ENCODE measurements at regions not wholly inside any gene's neighbourhood (a gene's known extent, or its start where the extent isn't known, plus 50 kb on each side); places are given as distances from the start of the nearest gene placed in this dataset.

DNA sequence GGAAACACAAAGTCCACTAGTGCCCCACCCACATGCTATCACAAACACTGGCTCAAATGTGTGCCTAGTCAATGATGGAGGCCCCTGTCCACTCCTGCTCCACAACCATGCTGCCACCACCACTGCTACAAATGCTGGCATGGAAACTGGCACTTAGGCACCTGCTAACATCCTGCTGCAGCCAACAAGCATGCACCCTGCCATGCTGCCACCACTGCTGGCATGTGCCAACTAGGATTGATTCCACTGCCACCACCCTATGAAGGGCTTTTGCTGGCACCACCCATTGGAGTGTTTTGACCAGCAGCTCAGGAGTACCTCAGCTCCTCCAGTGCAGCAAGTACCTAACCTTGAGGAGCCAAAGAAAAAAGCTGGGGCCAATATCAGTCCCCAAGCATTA lies 236.6 kb downstream of the CCDC59 start:
- TF ChIP-seq POLR2A (IDR thresholded peaks at IDR 0.05) (no peak), EP300 (IDR thresholded peaks at IDR 0.05) (no peak)
- TF ChIP-seq, protein P1, sequence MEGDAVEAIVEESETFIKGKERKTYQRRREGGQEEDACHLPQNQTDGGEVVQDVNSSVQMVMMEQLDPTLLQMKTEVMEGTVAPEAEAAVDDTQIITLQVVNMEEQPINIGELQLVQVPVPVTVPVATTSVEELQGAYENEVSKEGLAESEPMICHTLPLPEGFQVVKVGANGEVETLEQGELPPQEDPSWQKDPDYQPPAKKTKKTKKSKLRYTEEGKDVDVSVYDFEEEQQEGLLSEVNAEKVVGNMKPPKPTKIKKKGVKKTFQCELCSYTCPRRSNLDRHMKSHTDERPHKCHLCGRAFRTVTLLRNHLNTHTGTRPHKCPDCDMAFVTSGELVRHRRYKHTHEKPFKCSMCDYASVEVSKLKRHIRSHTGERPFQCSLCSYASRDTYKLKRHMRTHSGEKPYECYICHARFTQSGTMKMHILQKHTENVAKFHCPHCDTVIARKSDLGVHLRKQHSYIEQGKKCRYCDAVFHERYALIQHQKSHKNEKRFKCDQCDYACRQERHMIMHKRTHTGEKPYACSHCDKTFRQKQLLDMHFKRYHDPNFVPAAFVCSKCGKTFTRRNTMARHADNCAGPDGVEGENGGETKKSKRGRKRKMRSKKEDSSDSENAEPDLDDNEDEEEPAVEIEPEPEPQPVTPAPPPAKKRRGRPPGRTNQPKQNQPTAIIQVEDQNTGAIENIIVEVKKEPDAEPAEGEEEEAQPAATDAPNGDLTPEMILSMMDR (IDR thresholded peaks at IDR 0.05) = no peak
- no peak for DNase-seq (ENCODE audit: low spot score in 2 of 2)
- Histone ChIP-seq H3K27ac (no peak overlapping the region), H3K4me3 (no peak overlapping the region), H3K9me3 (peaks cover 0 to 10% (median 0%) of the 10 kb centered on the region in 4 donors), H3K27me3 (no peaks in the 10 kb centered on the region), H3K4me1 (no peaks in the 10 kb centered on the region), H3K36me3 (no peaks in the 10 kb centered on the region)

DNA sequence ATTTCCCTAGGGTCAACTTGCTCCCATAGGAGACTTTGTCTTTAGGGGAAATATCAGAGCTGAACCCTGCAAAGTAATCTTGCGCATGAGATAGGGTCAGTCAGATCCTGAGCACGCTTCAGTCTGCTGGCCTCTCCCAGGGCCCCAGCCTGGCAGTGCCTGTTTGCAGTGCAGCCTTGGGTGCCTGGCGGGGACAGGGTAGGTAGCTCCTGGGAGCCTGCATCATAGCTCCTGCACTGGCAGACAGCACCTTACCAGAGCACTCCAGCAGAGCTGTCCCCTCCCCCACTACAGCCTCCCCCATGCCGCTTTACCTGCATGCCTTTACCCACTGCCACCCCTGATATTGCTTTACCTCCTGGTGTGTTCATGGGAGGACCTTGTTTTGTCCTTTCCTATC lies 237.3 kb downstream of the CCDC59 start:
- WGBS, 2 donors = 73 to 91% methylated on average over 3 to 4 of the region's 4 CpGs
- Histone ChIP-seq H3K27me3 (no peaks in the 10 kb centered on the region), H3K27ac (no peak overlapping the region), H3K4me3 (no peak overlapping the region), H3K36me3 (no peaks in the 10 kb centered on the region), H3K4me1 (no peaks in the 10 kb centered on the region), H3K9me3 (peaks cover 0 to 8% (median 0%) of the 10 kb centered on the region in 4 donors)
- no peak for TF ChIP-seq EP300 (IDR thresholded peaks at IDR 0.05)
- TF ChIP-seq, protein P1 (IDR thresholded peaks at IDR 0.05) = no peak
- TF ChIP-seq POLR2A (IDR thresholded peaks at IDR 0.05) = no peak
- no peak for DNase-seq (ENCODE audit: low spot score in 2 of 2)

DNA sequence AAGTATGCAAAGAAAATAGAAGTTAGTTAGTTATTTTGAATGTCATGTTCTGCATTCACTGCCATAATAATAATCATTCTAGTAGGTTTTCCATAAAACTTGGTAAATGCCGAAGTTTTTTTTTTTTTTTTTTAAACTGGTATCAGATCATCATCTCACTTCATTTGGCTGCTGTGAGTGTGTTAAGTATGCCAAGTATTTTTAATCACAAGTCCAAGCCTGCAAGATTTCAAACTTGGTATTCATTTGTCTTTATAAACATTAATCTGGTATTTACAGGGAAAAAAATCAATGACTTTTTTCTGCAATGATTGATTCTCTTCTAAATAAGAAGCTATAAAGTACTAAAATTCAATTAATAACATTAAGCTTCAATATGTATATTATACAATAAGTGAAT lies 248.9 kb downstream of the CCDC59 start:
- DNase-seq (ENCODE audit: low spot score in 2 of 2) = no peak
- TF ChIP-seq EP300 (IDR thresholded peaks at IDR 0.05) (no peak), POLR2A (IDR thresholded peaks at IDR 0.05) (no peak)
- TF ChIP-seq, protein P1 (IDR thresholded peaks at IDR 0.05) = no peak
- 82 to 86% methylated on average over 1 of the region's 1 CpG for WGBS, 2 donors
- Histone ChIP-seq H3K4me3 (no peak overlapping the region), H3K9me3 (no peaks in the 10 kb centered on the region), H3K36me3 (no peaks in the 10 kb centered on the region), H3K27me3 (no peaks in the 10 kb centered on the region), H3K27ac (no peak overlapping the region), H3K4me1 (no peaks in the 10 kb centered on the region)

DNA sequence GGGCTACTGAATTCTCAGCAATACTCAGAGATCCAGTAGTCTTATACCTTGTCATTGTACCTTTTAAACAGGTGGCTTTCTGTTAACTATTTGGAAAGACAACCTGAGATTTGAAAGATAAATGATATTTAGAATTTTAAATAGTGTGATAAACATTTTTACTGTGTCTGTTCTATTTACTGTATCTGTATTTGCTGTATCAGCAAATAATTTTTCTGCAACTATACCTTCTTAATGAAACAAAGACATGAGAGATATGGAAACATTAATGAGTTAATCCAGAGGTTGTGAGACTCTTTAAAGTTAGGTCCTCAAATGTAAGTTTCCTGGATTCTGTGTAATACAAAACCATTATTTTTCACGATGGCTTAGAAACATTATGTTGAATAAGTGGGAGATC lies 249.6 kb downstream of the CCDC59 start:
- H3K9me3 ChIP-seq = no peaks in the 10 kb centered on the region
- no peak overlapping the region for H3K4me3 ChIP-seq
- no peaks in the 10 kb centered on the region for H3K27me3 ChIP-seq
- no peak for DNase-seq (ENCODE audit: low spot score in 2 of 2)
- 77 to 80% methylated on average over 1 of the region's 1 CpG for WGBS, 2 donors
- H3K27ac ChIP-seq = no peak overlapping the region
- H3K36me3 ChIP-seq = no peaks in the 10 kb centered on the region
- TF ChIP-seq EP300 (IDR thresholded peaks at IDR 0.05) = no peak
- TF ChIP-seq POLR2A (IDR thresholded peaks at IDR 0.05) = no peak
- TF ChIP-seq, protein P1 (IDR thresholded peaks at IDR 0.05) = no peak
- H3K4me1 ChIP-seq = no peaks in the 10 kb centered on the region

DNA sequence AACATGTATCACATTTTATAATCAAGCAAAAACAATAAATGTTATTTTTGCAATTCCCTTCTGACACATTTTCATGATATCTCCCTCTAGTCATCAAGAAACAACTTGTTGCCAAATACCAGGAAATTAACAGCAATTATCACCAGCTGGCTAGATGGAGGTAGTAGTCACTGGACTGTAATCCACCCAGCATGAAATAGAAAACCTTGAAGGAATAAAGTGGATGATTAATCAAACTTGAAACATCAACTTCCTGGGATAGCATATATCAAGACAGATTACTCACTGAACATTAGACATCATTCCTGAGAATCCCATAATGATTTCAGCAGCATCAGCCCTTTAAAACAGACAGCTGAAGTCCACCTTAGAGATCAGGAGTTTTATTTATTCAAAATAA lies 259.0 kb downstream of the CCDC59 start:
- no peak for DNase-seq (ENCODE audit: low spot score in 2 of 2)
- Histone ChIP-seq H3K27me3 (no peaks in the 10 kb centered on the region), H3K4me1 (no peaks in the 10 kb centered on the region), H3K27ac (no peak overlapping the region), H3K4me3 (no peak overlapping the region), H3K9me3 (peaks cover 0 to 18% (median 5%) of the 10 kb centered on the region in 4 donors), H3K36me3 (no peaks in the 10 kb centered on the region)
- TF ChIP-seq, protein P1 (IDR thresholded peaks at IDR 0.05) = no peak
- TF ChIP-seq POLR2A (IDR thresholded peaks at IDR 0.05) = no peak
- no peak for TF ChIP-seq EP300 (IDR thresholded peaks at IDR 0.05)
